ENCODE measurements at regions not wholly inside any gene's neighbourhood (a gene's known extent, or its start where the extent isn't known, plus 50 kb on each side); places are given as distances from the start of the nearest gene placed in this dataset.

DNA sequence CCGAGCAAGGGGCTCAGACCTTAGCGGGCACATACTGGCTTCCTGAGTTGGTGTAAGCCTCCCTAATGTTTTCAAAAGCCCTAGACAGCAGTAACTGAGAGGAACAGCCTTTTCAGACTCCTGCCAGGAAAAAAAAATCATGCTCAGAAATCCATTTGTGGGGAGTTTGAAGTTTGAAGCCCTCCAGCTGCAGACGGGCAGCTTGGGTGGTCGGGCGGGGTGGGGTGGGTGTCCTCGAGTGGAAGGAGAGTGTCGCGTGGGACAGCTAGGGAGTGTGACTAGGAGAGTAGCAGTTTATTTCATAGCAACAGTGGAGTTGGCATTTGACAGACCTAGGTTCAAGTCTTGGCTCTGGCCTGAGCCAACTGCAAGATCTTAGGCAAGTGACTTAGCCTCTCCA is 90.7 kb upstream of the PITX1 start:
- TF ChIP-seq SIN3A (IDR thresholded peaks at IDR 0.05; ENCODE audit: borderline replicate concordance, insufficient read depth, low read length) = no peak
- TF ChIP-seq, protein P1, sequence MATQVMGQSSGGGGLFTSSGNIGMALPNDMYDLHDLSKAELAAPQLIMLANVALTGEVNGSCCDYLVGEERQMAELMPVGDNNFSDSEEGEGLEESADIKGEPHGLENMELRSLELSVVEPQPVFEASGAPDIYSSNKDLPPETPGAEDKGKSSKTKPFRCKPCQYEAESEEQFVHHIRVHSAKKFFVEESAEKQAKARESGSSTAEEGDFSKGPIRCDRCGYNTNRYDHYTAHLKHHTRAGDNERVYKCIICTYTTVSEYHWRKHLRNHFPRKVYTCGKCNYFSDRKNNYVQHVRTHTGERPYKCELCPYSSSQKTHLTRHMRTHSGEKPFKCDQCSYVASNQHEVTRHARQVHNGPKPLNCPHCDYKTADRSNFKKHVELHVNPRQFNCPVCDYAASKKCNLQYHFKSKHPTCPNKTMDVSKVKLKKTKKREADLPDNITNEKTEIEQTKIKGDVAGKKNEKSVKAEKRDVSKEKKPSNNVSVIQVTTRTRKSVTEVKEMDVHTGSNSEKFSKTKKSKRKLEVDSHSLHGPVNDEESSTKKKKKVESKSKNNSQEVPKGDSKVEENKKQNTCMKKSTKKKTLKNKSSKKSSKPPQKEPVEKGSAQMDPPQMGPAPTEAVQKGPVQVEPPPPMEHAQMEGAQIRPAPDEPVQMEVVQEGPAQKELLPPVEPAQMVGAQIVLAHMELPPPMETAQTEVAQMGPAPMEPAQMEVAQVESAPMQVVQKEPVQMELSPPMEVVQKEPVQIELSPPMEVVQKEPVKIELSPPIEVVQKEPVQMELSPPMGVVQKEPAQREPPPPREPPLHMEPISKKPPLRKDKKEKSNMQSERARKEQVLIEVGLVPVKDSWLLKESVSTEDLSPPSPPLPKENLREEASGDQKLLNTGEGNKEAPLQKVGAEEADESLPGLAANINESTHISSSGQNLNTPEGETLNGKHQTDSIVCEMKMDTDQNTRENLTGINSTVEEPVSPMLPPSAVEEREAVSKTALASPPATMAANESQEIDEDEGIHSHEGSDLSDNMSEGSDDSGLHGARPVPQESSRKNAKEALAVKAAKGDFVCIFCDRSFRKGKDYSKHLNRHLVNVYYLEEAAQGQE (IDR thresholded peaks at IDR 0.05; ENCODE audit: insufficient read depth in 1 of 2, low read depth in 2 of 2, low read length in 2 of 2) = no peak

DNA sequence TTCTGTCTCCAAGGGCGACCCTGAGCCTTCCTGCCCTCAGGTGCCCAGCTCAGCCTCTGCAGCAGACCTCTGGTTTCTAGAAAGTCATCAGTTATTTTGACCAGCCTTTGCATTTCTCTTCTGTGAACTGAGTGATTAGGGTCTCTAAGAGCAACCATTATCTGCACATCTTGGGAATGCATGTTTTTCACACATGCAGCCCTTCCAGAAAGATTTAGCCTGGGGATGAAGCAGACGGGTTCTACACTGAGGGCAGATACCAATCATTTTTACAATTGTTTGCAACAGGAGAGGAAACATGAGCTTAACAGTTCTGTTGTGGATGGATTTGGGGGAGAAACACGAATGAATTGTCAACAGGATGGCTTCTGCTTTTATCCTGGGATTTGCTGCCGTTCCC is 90.1 kb upstream of the PITX1 start:
- TF ChIP-seq SIN3A (IDR thresholded peaks at IDR 0.05; ENCODE audit: borderline replicate concordance, insufficient read depth, low read length) (no peak), TAF1 (IDR thresholded peaks at IDR 0.05; ENCODE audit: borderline replicate concordance, insufficient read depth, low read length) (no peak), POLR2AphosphoS5 (IDR thresholded peaks at IDR 0.05; ENCODE audit: low read depth, low read length) (no peak), FOXP2 (optimal IDR thresholded peaks at IDR 0.05; ENCODE audit: borderline replicate concordance, extremely low read depth, extremely low read length, insufficient read depth) (no peak)
- TF ChIP-seq, protein P1 (IDR thresholded peaks at IDR 0.05; ENCODE audit: insufficient read depth in 1 of 2, low read depth in 2 of 2, low read length in 2 of 2) = no peak

DNA sequence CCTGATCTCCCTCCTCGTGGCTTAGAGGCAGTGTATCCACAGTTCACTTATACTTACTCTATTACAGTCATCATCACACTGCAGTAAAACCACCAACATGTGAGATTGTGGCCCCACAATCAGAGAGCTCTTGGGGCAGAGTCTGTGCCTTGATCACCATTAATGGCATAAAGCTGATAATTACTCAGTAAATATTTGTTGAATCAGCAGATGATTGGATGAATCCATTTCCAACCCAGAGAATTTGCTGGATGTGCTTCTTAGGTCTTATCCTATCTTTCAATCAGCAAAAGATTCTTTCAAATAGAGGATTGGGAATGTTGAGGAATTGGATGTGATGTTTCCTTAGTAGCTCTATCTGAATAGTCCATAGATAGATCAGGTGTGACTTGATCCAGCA is 88.8 kb upstream of the PITX1 start:
- TF ChIP-seq SIN3A (IDR thresholded peaks at IDR 0.05; ENCODE audit: borderline replicate concordance, insufficient read depth, low read length) = no peak
- no peak for TF ChIP-seq FOXP2 (optimal IDR thresholded peaks at IDR 0.05; ENCODE audit: borderline replicate concordance, extremely low read depth, extremely low read length, insufficient read depth)
- TF ChIP-seq POLR2AphosphoS5 (IDR thresholded peaks at IDR 0.05; ENCODE audit: low read depth, low read length) = no peak
- TF ChIP-seq, protein P1 (IDR thresholded peaks at IDR 0.05; ENCODE audit: insufficient read depth in 1 of 2, low read depth in 2 of 2, low read length in 2 of 2) = no peak
- no peak for TF ChIP-seq TAF1 (IDR thresholded peaks at IDR 0.05; ENCODE audit: borderline replicate concordance, insufficient read depth, low read length)

DNA sequence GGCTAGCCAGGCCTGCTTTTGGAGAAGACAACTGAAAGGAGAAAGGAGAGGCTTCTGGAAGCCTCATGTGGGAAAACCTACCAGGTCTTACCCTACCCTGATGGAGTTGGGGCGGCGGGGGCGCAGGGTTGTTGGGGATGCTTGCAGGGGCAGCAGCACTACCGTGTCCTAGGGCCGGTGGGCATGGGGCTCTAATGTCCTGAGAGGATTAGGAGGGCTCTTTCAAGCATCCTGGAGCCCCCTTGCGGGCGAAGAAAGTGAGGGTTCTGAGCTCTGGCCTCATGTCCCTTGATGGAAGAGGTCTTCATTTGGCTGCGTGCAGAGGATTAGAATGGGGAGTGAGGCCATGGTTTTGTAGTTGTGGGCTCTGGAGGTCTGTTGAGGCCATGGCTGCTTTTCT is 86.9 kb upstream of the PITX1 start:
- TF ChIP-seq FOXP2 (optimal IDR thresholded peaks at IDR 0.05; ENCODE audit: borderline replicate concordance, extremely low read depth, extremely low read length, insufficient read depth) = no peak
- TF ChIP-seq, protein P1 (IDR thresholded peaks at IDR 0.05; ENCODE audit: insufficient read depth in 1 of 2, low read depth in 2 of 2, low read length in 2 of 2) = no peak
- no peak for TF ChIP-seq TAF1 (IDR thresholded peaks at IDR 0.05; ENCODE audit: borderline replicate concordance, insufficient read depth, low read length)
- no peak for TF ChIP-seq POLR2AphosphoS5 (IDR thresholded peaks at IDR 0.05; ENCODE audit: low read depth, low read length)
- TF ChIP-seq SIN3A (IDR thresholded peaks at IDR 0.05; ENCODE audit: borderline replicate concordance, insufficient read depth, low read length) = no peak

DNA sequence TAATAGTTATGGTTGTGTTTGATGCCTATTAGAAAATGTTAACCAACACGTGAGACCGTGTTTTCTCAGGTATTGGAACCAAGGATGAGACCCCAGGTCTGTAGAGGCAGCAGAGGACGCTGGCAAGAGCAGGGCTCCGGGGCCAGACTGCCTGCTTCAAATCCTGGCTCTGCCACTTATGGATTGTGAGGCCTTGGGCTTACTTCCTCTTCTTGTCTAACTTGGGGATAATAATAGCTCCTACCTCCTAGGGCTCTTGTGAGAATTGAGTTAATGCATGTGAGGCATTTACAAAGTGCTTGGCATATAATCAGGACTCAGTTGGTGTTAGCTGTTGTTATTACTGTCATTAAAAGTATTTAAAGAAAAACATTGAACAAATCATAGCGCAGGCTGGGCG is 85.5 kb upstream of the PITX1 start:
- TF ChIP-seq TAF1 (IDR thresholded peaks at IDR 0.05; ENCODE audit: borderline replicate concordance, insufficient read depth, low read length) = no peak
- TF ChIP-seq FOXP2 (optimal IDR thresholded peaks at IDR 0.05; ENCODE audit: borderline replicate concordance, extremely low read depth, extremely low read length, insufficient read depth) = no peak
- no peak for TF ChIP-seq POLR2AphosphoS5 (IDR thresholded peaks at IDR 0.05; ENCODE audit: low read depth, low read length)
- no peak for TF ChIP-seq SIN3A (IDR thresholded peaks at IDR 0.05; ENCODE audit: borderline replicate concordance, insufficient read depth, low read length)
- TF ChIP-seq, protein P1 (IDR thresholded peaks at IDR 0.05; ENCODE audit: insufficient read depth in 1 of 2, low read depth in 2 of 2, low read length in 2 of 2) = no peak
